GM18873 (cell line): ENCODE measurements at regions not wholly inside any gene's neighbourhood (a gene's known extent, or its start where the extent isn't known, plus 50 kb on each side); places are given as distances from the start of the nearest gene placed in this dataset.
"Not testable (repeated sequence)": the region's sequence is repeated elsewhere in the genome, so short reads cannot be mapped to it uniquely, and the experiment has no call there.

ENCODE experiments used
- ATAC-seq: cut with Tn5 transposase; IDR thresholded peaks from one replicate; pipeline ENCODE4 v1.9.1; 2021; ENCODE audit warnings: mild to moderate bottlenecking, moderate library complexity, moderate number of reproducible peaks; ENCODE audit not compliant: unreplicated experiment, low FRiP score

DNA sequence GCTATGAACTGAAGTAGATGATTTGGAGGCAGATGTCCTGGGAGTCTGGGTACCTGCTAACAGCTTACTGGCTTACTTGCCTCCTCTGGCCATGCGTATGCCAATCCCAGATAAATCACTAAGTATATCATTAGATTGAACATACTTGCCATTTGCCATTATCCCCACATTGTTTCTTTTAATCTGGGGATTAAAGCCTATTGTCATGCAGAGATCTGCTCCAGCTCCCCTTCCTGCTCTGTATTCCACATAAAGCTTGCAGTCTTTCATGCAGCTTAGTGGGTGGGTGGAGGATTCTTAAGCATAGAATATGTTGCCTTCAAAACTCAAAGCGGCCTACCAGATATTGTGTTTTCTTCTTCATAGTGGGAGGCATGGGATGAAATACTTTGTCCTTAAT lies 311.8 kb upstream of the MMADHC start:
- no peak for ATAC-seq

DNA sequence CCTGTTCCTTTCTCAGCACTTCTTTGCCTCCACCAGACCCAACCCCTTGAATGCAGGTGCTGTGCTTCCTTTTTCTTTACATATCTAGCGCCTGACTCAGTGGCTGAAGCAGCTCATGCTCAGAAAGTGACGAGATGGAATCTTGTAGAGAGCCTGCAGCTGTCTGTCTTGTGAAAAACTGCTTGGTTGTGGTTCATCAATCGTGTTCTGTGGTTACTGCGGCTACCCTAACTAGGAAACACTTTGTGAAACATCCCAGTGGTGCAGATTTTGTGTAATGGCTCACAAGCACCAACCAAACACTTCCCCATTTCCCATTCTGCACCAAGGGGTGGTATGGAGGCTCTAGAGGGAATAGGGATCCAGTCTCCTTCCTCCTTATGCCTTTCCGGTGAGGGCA lies 307.2 kb upstream of the MMADHC start:
- no peak for ATAC-seq

DNA sequence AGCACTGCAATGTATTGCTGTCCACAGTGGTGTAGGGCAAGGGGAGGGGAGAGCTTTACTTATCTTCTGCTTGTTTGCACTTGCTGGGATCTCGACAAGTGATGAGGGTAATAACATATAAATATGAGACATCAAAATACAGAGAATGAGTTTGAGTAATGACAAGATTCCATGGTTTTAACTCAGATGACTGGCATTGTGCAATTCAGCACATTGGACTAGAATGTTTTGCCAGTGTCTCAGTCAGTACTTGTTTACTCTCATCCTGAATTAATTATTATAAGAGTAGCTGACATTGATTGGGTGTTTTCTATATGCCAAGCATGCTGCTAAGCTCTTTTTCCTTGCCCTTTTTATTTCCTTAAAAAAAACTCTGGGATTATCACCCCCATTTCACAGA lies 306.7 kb upstream of the MMADHC start:
- no peak for ATAC-seq

DNA sequence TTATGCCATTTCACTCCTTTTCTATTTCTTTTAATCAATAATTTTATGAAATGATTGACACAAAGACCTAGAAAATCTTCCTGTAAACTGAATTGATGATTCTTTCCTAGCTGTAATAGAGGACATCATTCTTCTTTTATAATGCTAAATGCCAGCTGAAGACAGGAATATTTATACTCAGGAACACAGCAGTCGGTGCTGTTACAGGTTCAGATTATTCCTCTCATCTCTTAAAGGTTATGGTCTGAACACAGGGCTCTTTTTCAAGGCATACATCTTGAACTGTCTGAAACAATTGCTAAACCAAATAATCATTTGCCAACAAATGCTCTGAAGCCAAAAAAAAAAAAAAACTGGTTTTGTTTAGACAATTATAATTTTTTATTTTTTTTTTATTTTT lies 305.0 kb upstream of the MMADHC start:
- ATAC-seq: no peak

DNA sequence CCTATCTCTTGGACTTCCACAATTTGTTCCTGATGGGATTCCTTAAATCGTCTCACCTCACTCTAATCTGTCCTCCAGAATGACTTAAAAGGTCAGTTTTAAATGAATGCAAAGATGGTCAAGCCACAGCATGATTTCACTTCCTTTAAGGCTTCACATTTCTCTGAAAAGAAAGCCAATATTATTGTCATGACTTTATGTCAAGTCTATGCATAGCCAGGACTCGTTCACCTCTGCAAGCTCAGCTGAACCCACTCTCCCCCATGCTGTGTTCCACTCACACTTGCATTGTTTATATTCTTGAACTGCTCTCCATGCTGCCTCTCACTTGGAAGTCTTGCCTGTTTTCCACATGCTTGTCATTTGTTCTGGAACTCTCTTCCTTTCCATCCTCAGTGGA lies 298.4 kb upstream of the MMADHC start:
- no peak for ATAC-seq

DNA sequence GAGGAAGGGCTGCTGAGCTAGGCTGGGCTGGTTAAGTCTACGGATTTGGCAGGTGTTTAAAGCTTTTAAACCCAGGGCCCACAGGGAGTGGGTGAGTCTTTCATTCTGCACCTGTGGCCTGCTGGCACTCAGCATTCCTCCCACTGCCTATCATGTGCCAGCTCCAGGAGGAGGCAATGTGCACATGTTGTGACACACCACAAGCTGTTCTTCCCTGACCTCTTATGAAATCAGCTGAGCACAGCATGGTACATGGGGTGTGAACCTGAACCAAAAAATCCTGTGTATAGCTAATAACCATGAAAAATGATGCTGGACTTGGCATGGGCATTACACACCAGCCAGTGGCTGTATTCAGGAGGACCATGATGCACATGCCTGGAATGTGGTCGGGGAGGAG lies 297.9 kb upstream of the MMADHC start:
- ATAC-seq: no peak

DNA sequence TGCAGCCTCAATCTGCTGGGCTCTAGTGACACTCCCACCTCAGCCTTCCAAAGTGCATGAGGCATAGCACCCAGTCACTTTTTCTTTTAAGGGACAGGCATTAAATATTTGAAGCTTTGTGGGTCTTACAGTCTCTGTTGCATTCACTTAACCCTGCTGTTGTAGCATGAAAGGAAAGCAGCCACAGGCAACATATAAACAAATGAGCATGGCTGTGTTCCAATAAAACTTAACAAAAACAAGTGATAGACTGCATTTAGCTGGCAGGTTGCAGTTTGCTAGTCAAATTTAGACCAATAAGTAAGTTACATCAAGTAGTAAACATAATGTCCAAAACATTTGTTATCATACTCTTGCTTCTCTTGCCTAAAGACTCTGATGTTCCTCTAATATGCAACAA lies 297.3 kb upstream of the MMADHC start:
- no peak for ATAC-seq

DNA sequence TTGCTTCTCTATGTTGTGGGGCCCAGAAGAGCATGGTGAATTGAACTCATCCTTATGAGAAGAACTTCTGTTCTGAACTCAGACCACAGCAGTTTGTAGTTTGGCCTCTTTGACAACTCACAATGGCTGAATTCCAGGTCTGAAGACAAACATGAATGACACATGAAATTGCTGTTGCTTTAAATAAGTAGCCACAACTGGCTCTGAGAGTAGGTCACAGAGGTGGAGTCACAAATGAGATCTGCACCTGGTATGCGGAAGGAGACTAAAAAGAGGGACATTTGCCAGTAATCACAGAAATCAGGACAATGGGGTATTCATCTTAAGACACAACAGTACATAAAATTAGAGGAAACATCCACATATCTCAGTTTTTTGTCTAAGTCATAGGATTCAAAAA lies 290.3 kb upstream of the MMADHC start:
- no peak for ATAC-seq

DNA sequence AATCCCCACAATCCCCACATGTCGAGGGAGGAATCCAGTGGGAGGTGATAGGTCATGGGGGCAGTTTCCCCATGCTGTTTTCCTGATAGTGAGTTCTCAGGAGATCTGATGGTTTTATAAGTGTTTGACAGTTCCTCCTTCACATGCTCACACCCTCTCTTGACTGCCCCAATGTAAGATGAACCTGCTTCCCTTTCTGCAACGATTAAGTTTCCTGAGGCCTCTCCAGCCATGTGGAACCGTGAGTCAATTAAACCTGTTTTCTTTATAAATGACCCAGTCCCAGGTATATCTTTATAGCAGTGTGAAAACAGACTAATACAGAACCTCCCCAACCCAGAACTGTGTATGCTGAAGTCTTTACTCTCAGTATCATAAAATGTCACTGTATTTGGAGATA lies 289.5 kb upstream of the MMADHC start:
- no peak for ATAC-seq

DNA sequence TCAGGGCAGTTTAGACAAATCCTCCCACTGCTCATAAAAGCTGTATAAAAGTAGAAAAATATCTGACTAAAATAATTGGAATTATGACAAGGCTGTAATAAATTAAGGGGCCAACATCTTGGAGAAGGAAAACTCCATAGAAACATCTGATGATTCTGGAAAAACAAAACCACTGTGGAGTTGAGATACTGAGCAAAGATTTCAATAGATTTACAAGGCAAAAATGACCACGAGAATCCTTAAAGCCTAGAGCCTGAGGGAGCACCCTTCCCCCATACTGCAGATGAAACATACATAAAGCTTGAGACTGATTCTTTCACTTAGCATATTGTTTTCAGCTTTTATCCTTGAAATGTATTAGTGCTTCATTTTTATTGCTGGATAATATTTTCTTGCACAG lies 286.4 kb upstream of the MMADHC start:
- no peak for ATAC-seq

DNA sequence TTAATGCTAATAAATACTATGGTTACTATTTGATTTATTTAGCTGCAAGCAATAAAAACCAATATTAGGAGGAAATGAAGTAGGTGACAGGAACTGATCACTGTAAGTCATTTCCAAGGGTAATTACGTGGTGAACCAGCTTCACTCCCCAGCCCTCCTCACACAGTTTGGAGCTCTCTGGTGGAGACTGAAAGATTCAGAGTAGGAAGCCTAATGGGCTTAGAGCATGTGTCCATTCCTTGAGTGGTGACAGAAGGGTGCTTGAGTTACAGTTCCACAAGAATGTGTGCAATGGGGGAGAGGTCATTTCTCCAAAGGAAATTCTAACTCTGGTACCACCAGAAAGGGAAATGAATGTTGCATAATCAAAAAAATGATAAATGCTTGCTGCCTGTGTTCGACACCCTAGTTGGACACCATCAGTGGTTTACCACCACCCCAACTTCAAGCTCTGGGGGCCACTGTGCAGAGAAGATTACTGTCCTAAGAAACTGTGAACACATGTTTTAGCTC lies 285.1 kb upstream of the MMADHC start:
- no peak for ATAC-seq

DNA sequence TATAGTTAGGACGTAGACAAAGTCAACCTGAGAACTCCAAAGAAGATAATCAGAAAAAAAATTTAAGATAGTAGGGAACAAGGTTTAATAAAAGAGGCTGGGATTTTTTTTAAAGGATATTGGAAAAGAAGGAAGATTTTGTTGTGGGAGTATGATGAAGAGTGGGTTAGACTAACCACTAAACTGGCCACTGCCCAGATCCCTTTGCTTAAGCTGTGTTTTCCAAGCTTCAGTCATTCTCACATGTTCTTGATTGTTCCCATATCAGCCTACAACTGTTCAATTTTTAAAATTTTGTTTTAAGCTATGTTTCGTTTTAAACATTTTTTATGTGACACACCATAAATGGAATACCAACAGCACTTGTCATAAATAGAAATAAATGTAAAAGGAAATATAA lies 284.5 kb upstream of the MMADHC start:
- ATAC-seq: no peak

DNA sequence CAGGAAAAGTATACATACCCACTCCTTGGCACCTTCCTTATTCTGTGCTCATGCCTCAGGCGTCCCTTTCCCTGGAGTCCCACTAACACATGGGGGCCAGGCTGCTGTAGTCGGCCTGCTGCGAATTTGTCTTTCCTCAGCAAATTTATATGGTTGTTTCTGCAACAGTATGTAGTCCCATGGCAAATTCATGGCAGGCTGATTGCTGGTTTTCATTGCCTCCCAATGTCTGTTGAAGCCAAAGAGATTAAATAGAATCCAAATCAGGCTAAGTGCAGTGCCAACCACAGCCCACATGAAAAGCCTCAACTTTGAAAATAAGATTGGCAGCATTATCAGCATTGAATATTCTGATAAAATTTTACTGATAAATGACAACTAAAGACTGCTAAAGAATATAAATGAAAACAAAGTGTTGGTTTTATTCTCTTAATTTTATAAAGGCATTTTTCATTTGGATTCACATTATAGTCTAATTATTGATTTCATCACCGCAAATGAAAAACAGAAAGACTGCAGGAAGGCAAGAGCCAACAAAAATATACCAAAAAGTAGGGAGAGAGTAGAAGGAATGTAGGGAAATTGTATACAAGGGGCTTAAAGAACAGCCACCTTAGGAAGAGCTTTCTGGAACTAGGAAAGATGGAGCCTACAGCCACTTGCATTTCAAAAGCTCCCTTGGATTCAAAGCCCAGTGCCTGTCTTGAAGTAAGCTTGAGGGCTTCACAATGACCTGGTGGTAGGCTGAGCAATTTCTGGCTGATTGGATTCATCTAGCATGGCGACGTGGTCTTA lies 283.7 kb upstream of the MMADHC start:
- no peak for ATAC-seq

DNA sequence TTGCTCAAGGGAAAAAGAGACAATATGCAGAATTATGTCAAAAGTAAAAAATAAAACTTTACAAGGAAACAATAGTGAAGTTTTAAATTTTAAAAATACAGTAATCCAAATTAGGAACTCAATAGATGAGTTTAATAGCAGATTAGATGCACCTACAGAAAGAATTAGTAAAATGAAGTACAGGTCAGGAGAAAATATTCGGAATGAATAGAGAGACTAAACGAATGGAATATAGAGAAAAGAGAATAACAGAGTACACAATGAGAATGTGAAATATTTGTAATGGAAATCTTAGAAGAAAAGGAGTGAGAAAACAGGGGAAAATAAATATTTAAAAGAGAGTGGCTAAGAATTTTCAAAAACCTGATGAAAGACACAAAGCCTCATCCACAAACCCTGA lies 275.7 kb upstream of the MMADHC start:
- ATAC-seq: no peak

DNA sequence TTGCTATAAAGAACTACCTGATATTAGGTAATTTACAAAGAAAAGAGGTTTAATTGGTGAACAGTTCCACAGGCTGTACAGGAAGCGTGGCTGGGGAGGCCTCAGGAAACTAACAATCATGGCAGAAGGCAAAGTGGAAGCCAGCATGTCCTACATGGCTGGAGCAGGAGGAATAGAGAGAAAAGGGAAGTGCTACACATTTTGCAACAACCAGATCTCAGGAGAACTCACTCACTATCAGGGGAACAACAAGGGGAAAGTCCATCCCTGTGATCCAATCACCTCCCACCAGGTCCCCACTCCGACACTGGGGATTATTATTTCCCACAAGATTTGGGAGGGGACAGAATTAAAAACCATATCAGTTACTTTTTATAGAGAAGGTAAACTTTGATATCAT lies 273.5 kb upstream of the MMADHC start:
- ATAC-seq: no peak

DNA sequence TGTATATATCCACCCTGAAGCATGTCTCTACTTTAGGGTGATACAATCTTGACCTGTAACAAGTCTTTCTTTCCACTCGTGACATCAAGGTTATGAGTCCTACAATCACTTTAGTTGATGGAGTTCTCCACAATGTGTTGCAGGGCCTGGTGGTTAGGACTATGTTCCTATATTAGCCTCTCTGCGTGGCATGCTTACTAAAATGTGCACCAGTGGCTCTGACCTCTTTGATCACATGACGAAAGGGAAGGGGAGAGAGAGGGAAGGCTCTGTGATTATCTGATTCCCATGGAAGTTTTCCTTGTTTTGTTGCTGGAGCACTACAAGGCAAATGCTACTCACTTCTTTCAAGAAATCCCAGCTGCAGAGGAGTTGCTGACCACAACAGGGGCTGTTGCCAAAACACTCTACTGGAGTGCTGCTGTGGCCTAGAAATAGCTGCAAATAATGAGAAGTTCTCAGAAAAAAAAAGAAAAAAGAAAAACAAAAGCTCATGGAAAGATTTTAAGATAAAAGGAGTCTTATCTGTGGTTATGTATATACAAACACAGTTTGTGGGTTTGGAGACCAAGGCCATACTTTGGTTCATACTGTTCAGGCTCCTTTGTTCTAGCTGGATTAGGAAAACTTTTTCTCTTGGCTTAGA lies 272.8 kb upstream of the MMADHC start:
- ATAC-seq: no peak

DNA sequence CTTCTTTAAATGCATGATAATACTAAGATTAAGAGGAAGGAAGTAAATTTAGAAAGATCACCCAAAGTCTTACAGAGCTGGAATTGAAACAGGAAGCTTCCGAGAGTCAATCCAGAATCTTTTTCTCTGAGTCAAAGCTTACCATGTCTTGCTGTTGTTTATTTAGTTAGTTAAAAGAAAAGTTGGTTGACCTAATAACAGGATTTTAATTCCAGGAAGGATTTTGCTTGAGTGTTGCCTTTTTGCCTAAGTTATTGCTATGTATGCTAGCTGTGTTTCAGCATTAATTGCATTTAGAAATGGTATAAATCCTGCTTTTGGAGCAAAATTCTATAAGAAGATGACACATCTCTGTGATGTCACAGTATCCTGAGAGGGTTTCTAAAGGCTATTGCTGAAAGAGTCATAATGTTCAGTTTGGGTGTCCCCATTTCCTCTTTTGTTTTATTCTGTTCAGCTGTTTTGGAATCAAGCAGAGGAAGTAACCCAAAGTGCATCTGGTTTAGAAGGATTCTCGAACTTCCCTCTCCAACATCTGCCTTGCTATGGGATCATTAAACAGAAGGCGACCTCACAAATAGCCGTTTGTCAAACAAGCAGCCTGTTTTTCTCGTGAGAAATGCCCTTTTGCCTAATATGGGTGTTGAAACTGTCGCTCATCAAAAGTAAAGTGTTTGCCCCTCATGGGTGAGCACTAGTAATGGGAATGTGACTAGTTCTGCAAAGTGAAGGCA lies 271.5 kb upstream of the MMADHC start:
- no peak for ATAC-seq

DNA sequence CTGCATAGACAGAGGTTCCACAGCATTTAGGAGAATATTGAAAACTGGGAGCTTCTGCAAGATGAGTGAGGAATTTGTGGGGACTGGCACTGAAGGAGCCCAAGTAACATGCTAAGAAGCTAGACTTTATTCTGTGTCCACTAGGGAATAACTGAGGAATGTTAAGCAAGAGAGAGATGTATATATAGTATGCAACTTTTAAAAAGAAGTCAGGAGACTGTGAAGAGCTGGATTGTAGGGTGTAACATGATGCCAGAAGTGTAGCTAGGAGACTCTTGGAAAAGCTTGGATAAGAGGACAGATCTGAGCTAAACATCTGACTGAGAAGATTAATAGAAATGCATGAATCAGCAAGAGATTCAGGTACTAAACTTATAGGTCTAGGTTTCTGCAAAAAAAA lies 270.6 kb upstream of the MMADHC start:
- no peak for ATAC-seq

DNA sequence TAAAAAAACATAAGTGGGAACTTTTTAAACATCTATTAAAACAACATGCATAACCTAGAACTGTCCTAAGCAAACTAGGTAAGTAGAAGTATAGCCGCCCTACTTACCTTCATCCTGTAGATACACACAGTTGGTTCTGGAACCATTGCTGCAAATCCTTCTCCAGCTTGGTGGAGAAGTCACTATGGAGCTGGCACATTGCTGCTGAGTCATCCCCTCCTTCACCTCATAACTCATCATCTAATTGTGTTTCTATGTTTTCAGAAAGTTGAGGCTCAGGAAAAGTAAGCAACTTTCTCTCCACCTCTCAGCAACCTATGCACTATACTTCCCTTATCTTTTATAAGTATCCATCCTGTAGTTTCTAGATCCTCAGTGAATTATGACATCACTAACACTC lies 269.8 kb upstream of the MMADHC start:
- ATAC-seq: no peak

DNA sequence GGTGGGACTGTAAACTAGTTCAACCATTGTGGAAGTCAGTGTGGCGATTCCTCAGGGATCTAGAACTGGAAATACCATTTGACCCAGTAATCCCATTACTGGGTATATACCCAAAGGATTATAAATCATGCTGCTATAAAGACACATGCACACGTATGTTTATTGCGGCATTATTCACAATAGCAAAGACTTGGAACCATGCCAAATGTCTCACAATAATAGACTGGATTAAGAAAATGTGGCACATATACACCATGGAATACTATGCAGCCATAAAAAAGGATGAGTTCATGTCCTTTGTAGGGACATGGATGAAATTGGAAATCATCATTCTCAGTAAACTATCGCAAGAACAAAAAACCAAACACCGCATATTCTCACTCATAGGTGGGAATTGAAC lies 268.3 kb upstream of the MMADHC start:
- ATAC-seq: not testable (repeated sequence)

DNA sequence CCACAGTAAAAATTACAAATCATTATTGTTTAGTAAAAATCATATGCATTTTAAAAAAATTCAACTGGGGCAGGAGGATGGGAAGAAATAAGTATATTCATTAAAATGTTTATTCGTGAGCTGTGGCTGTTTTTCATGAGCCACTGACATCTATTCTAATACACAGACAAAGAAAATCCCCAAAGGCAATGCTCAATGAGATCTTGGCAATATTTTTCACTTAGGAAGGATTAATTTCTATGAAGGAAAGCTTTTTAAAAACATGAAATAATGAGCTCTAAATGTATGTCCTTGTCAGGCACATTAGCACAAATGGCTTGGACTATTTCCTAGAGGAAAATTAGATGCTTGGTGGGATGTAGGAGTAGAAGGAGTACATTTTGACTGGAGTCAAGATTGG lies 262.0 kb upstream of the MMADHC start:
- ATAC-seq: no peak

DNA sequence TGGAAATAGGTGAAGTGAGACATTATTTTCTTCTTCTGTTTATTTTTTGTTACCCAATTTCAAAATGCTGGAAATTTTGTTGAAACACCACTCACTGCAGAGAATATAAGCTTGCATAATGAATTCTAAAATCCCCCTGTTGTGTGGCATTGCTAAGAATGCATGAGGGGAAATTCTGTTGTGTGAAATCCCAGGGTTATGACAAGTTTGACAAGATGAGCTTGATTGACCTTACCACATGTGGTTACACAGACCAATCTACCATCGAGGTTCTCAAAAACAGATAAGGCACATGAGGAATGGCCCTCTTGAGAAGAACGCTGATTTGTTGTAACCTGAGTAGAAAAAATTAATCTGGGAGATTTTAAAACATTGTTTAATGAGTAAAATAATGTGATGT lies 261.6 kb upstream of the MMADHC start:
- ATAC-seq: no peak
